ENCODE measurements at regions not wholly inside any gene's neighbourhood (a gene's known extent, or its start where the extent isn't known, plus 50 kb on each side); places are given as distances from the start of the nearest gene placed in this dataset.

DNA sequence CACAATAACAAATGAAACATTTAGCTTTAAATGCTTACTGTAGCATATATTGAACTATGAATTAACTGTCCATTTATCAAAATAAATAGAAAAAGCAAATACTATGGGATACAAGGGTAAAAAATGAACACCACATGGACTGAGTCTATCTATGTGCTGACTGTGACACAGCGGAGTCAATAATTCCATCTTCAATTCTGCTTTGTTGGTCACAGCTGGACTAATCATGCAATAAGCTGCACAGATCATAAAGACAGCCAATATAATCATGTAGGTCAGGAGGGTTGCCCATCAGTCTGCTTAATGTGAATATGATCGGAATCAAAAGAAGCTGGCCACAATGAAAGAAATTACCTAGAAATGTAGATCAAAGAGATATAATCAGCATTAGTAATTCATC is 95.7 kb upstream of the FAM47A start:
- DNase-seq = no peak

GRCh38 chrX:34223574-34223973 is 91.5 kb upstream of the FAM47A start:
- no peak for DNase-seq

DNA sequence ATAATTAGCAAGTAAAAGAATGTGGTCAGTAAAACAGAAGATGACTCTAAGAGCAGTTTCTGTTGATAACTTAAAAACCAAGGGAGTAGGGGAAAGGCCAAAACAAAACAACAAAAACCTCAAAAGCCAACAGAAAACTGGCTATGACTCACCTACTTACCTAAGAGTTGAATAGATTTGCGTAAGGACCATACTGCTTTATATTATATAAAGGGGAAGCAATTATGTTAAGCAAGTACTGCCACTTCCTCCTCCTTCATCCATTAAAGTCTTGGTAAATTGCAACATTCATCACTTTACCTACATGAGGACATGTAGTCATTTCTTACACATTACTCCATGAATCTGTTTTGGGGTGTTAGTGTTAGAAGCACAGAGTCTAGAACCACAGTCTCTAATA is 85.9 kb upstream of the FAM47A start:
- no peak for DNase-seq

DNA sequence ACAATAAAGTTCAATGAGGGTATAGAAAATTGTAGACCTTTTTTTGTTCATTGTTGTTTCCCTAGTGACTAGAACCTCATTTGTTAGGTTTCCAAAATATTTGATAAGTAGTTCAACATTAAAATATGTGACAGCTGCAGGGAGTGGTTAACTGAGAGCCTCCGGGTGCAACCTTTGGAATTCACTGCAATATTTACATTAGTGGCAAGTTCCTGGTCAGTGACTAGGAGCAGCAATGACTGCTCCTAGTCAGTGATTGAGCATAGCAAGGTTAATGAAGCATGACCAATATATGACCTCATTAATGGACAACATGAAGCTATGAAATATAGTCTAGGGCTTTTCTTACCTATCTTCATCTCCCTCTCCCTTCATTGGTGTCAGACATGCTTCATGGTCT is 65.8 kb upstream of the FAM47A start:
- DNase-seq = no peak
